IMR-90 (cell line): ENCODE measurements at regions not wholly inside any gene's neighbourhood (a gene's known extent, or its start where the extent isn't known, plus 50 kb on each side); places are given as distances from the start of the nearest gene placed in this dataset.

Experiments
- ATAC-seq: fragments of 200-7000 bp; cut with Tn5 transposase; 2 replicates; pipeline ENCODE4 v1.9.1; 2020; ENCODE audit warnings: low read depth, mild to moderate bottlenecking, moderate library complexity
- BruUV-seq: library from RNA; stranded (reverse); fragments of 400-500 nt; replicated peaks from 2 replicates; lab custom pipeline; 2021; lab: Mats Ljungman, UMichigan
- CTCF ChIA-PET: fragments of 300-600 bp; formaldehyde crosslinking; extraction: SDS; loops from one replicate; lab custom pipeline; 2021; ENCODE audit warnings: antibody characterized with exemption; lab: Yijun Ruan, JAX
- POLR2A ChIA-PET: fragments of 300-600 bp; sonication (Branson Sonifier 250); formaldehyde crosslinking; loops from one replicate; lab custom pipeline; 2022; ENCODE audit warnings: antibody characterized with exemption; ENCODE audit not compliant: unreplicated experiment; lab: Charles Lee
- DNase-seq: peaks from one replicate; pipeline ENCODE4 v3.0.0; 2013
- H2AFZ ChIP-seq: replicated peaks from 2 replicates; pipeline ENCODE3; 2013; ENCODE audit warnings: low read length, mild to moderate bottlenecking; ENCODE audit not compliant: poor library complexity
- H2AK5ac ChIP-seq: 2 replicates; pipeline ENCODE4 v1.6.1; 2013; ENCODE audit warnings: low read depth, low read length, inconsistent platforms
- H2AK9ac ChIP-seq: replicated peaks from 2 replicates; pipeline ENCODE3; 2013; ENCODE audit warnings: mild to moderate bottlenecking, low read depth, low read length, moderate library complexity; ENCODE audit not compliant: poor library complexity
- H2BK120ac ChIP-seq: 2 replicates; pipeline ENCODE4 v1.6.1; 2013; ENCODE audit warnings: low read depth, low read length, inconsistent platforms
- H2BK15ac ChIP-seq: 3 replicates; pipeline ENCODE4 v1.6.1; 2013; ENCODE audit warnings: low read depth, low read length, inconsistent platforms
- H2BK20ac ChIP-seq: 2 replicates; pipeline ENCODE4 v1.6.1; 2013; ENCODE audit warnings: low read depth, mild to moderate bottlenecking, inconsistent platforms, low read length, moderate library complexity
- H2BK5ac ChIP-seq: 2 replicates; pipeline ENCODE4 v1.6.1; 2013; ENCODE audit warnings: mild to moderate bottlenecking, low read depth, low read length, inconsistent platforms; ENCODE audit not compliant: poor library complexity, severe bottlenecking
- H3K14ac ChIP-seq: replicated peaks from 2 replicates; pipeline ENCODE4 v1.6.1; 2013; ENCODE audit warnings: low read depth, low read length, inconsistent platforms
- H3K18ac ChIP-seq: 2 replicates; pipeline ENCODE4 v1.6.1; 2013; ENCODE audit warnings: low read depth, low read length, control low read depth
- H3K23ac ChIP-seq: 2 replicates; pipeline ENCODE4 v1.6.1; 2013; ENCODE audit warnings: low read depth, low read length, inconsistent platforms
- H3K27ac ChIP-seq: 2 replicates; pipeline ENCODE4 v1.5.1; 2013; ENCODE audit warnings: mild to moderate bottlenecking, control low read depth, low read length; ENCODE audit not compliant: insufficient read depth
- H3K27me3 ChIP-seq: 2 replicates; pipeline ENCODE4 v1.6.1; 2013; ENCODE audit warnings: low read length; ENCODE audit not compliant: control insufficient read depth, insufficient read depth
- H3K36me3 ChIP-seq: 2 replicates; pipeline ENCODE4 v1.6.1; 2013; ENCODE audit warnings: low read length, mixed read lengths; ENCODE audit not compliant: control insufficient read depth, insufficient read depth
- H3K4ac ChIP-seq: 2 replicates; pipeline ENCODE4 v1.6.1; 2013; ENCODE audit warnings: low read depth, low read length, inconsistent platforms
- H3K4me1 ChIP-seq: 2 replicates; pipeline ENCODE4 v1.6.1; 2013; ENCODE audit warnings: low read length, mixed read lengths; ENCODE audit not compliant: control insufficient read depth, insufficient read depth
- H3K4me2 ChIP-seq: 2 replicates; pipeline ENCODE4 v1.6.1; 2013; ENCODE audit warnings: low read depth, mild to moderate bottlenecking, control low read depth, low read length, moderate library complexity
- H3K4me3 ChIP-seq: 2 replicates; pipeline ENCODE4 v1.5.1; 2013; ENCODE audit warnings: low read depth, mild to moderate bottlenecking, control low read depth, low read length, moderate library complexity; ENCODE audit not compliant: insufficient read depth
- H3K56ac ChIP-seq: 2 replicates; pipeline ENCODE4 v1.6.1; 2013; ENCODE audit warnings: low read length, inconsistent platforms; ENCODE audit not compliant: insufficient read depth; ENCODE audit errors: extremely low read depth
- H3K79me1 ChIP-seq, 2 experiments: 2 replicates each; pipeline ENCODE4 v1.6.1; 2013; ENCODE audit warnings: low read length in 2 of 2, inconsistent platforms in 1 of 2, low read depth in 1 of 2
- H3K9ac ChIP-seq: 2 replicates; pipeline ENCODE4 v1.6.1; 2013; ENCODE audit warnings: low read depth, low read length, control low read depth
- H3K9me1 ChIP-seq: 2 replicates; pipeline ENCODE4 v1.6.1; 2013; ENCODE audit warnings: low read length, inconsistent platforms; ENCODE audit not compliant: insufficient read depth
- H3K9me3 ChIP-seq: 2 replicates; pipeline ENCODE4 v1.6.1; 2013; ENCODE audit warnings: low read length; ENCODE audit not compliant: control insufficient read depth, insufficient read depth
- H4K20me1 ChIP-seq: 2 replicates; pipeline ENCODE4 v1.6.1; 2013; ENCODE audit warnings: low read length, inconsistent platforms; ENCODE audit not compliant: insufficient read depth
- H4K5ac ChIP-seq: 2 replicates; pipeline ENCODE4 v1.6.1; 2013; ENCODE audit warnings: mild to moderate bottlenecking, low read depth, low read length, control low read depth
- H4K8ac ChIP-seq, 2 experiments: 2 replicates each; pipeline ENCODE4 v1.6.1; 2013; ENCODE audit warnings: low read depth in 2 of 2, low read length in 2 of 2, control low read depth in 1 of 2, inconsistent platforms in 1 of 2
- H4K91ac ChIP-seq: 2 replicates; pipeline ENCODE4 v1.6.1; 2013; ENCODE audit warnings: low read depth, low read length, inconsistent platforms; ENCODE audit not compliant: insufficient read depth
- BHLHE40 ChIP-seq: fragments of 150-350 bp; IDR thresholded peaks from 2 replicates; pipeline ENCODE4 v1.6.1; 2016; ENCODE audit warnings: mild to moderate bottlenecking, low read depth, low read length
- CEBPB ChIP-seq: IDR thresholded peaks from 2 replicates; pipeline ENCODE4 v1.6.1; 2012; ENCODE audit warnings: low read depth, low read length, improper control_type of control experiment
- CHD1 ChIP-seq: IDR thresholded peaks from 2 replicates; pipeline ENCODE4 v1.6.1; 2012; ENCODE audit warnings: low read depth, low read length, improper control_type of control experiment
- CTCF ChIP-seq: conservative IDR thresholded peaks from 2 replicates; pipeline ENCODE4 v1.5.1; 2012; ENCODE audit warnings: mild to moderate bottlenecking, low read depth, low read length, improper control_type of control experiment
- ELK1 ChIP-seq: fragments of 150-350 bp; IDR thresholded peaks from 2 replicates; pipeline ENCODE4 v1.6.1; 2016; ENCODE audit warnings: low read depth, mild to moderate bottlenecking, low read length, moderate library complexity, borderline replicate concordance
- FOS ChIP-seq: fragments of 150-350 bp; IDR thresholded peaks from 2 replicates; pipeline ENCODE4 v1.6.1; 2016; ENCODE audit warnings: low read depth, low read length
- MAFK ChIP-seq: IDR thresholded peaks from 2 replicates; pipeline ENCODE4 v1.6.1; 2012; ENCODE audit warnings: low read depth, low read length, improper control_type of control experiment
- MAZ ChIP-seq: IDR thresholded peaks from 2 replicates; pipeline ENCODE4 v1.6.1; 2012; ENCODE audit warnings: low read depth, mild to moderate bottlenecking, low read length, improper control_type of control experiment, moderate library complexity, borderline replicate concordance
- MXI1 ChIP-seq: IDR thresholded peaks from 2 replicates; pipeline ENCODE4 v1.6.1; 2012; ENCODE audit warnings: low read depth, mild to moderate bottlenecking, low read length, moderate library complexity, borderline replicate concordance
- NFE2L2 ChIP-seq: fragments of 150-350 bp; IDR thresholded peaks from 2 replicates; pipeline ENCODE4 v1.6.1; 2016; ENCODE audit warnings: low read depth, mild to moderate bottlenecking, low read length
- POLR2A ChIP-seq: IDR thresholded peaks from 2 replicates; pipeline ENCODE4 v1.6.1; 2012; ENCODE audit warnings: mild to moderate bottlenecking, low read depth, low read length
- RAD21 ChIP-seq: IDR thresholded peaks from 2 replicates; pipeline ENCODE4 v1.6.1; 2012; ENCODE audit warnings: low read length, improper control_type of control experiment
- RCOR1 ChIP-seq: IDR thresholded peaks from 2 replicates; pipeline ENCODE4 v1.6.1; 2012; ENCODE audit warnings: mild to moderate bottlenecking, low read length, improper control_type of control experiment; ENCODE audit not compliant: insufficient replicate concordance
- RFX5 ChIP-seq: IDR thresholded peaks from 2 replicates; pipeline ENCODE4 v1.8.0; 2012; ENCODE audit warnings: low read depth, mild to moderate bottlenecking, low read length, moderate library complexity
- SMC3 ChIP-seq: fragments of 150-350 bp; IDR thresholded peaks from 2 replicates; pipeline ENCODE4 v1.6.1; 2016; ENCODE audit warnings: low read depth, mild to moderate bottlenecking, antibody characterized with exemption, low read length, moderate library complexity
- USF2 ChIP-seq: fragments of 150-350 bp; IDR thresholded peaks from 2 replicates; pipeline ENCODE4 v1.6.1; 2017; ENCODE audit warnings: mild to moderate bottlenecking, antibody characterized with exemption, low read length, low read depth
- WGBS, 2 experiments: methylation state at CpG; one replicate each; pipeline versions ENCODE4 v1.1.5 to v1.1.7; 2013; ENCODE audit warnings: missing lambda C conversion rate in 2 of 2; ENCODE audit not compliant: insufficient read length in 1 of 2; ENCODE audit errors: extremely low coverage in 2 of 2; 5-methylcytosine and 5-hydroxymethylcytosine counted together
- dilution Hi-C: fragments of 300-500 bp; cut with HindIII; formaldehyde crosslinking; loops from one replicate; pipeline ENCODE4 v1.14.3; 2018; ENCODE audit warnings: low sequenced_read_pairs; ENCODE audit not compliant: unreplicated experiment
- in situ Hi-C: fragments of 300-500 bp; cut with MboI; formaldehyde crosslinking; loops from 3 replicates; pipeline ENCODE4 v1.14.3; 2019; ENCODE audit warnings: low sequenced_read_pairs, inconsistent platforms, mixed read lengths
- intact Hi-C: fragments of 100-400 bp; cut with micrococcal nuclease; formaldehyde crosslinking; loops from 2 replicates; pipeline ENCODE4 v1.10.0; 2022

GRCh38 chr6:139500977-139501376 is 126.5 kb upstream of the CITED2 start:
- H3K4me3 ChIP-seq = no peak overlapping the region
- dilution Hi-C loops = no loop called here
- intact Hi-C loops = no loop called here
- no peaks in the 10 kb centered on the region for H3K36me3 ChIP-seq
- in situ Hi-C loops = no loop called here
- no CpG with 5 or more reads among the region's 1 CpG for WGBS, 2 experiments
- no peaks in the 10 kb centered on the region for H3K27me3 ChIP-seq
- no peak for ATAC-seq
- H2BK120ac ChIP-seq = no peak overlapping the region
- H2BK20ac ChIP-seq = no peak overlapping the region
- H2BK15ac ChIP-seq = no peak overlapping the region
- H3K18ac ChIP-seq = no peak overlapping the region
- H3K14ac ChIP-seq = no peak overlapping the region
- BruUV-seq = no TSS peak
- no peak overlapping the region for H3K4me2 ChIP-seq
- no peak overlapping the region for H2BK5ac ChIP-seq
- H4K5ac ChIP-seq = no peak overlapping the region
- no peak overlapping the region for H2AFZ ChIP-seq
- H3K23ac ChIP-seq = no peak overlapping the region
- H3K9me1 ChIP-seq = no peaks in the 10 kb centered on the region
- no peak for TF ChIP-seq CEBPB
- TF ChIP-seq SMC3 = no peak
- TF ChIP-seq MXI1 = no peak
- no peak for TF ChIP-seq CTCF
- TF ChIP-seq CHD1 = no peak
- TF ChIP-seq MAFK = no peak
- no peak for TF ChIP-seq RFX5
- no peak for TF ChIP-seq FOS
- TF ChIP-seq RCOR1 = no peak
- TF ChIP-seq USF2 = no peak
- TF ChIP-seq ELK1 = no peak
- no peak for TF ChIP-seq RAD21
- no peak for TF ChIP-seq MAZ
- no peak for TF ChIP-seq BHLHE40
- TF ChIP-seq POLR2A = no peak
- TF ChIP-seq NFE2L2 = no peak
- ChIA-PET CTCF (no interaction called here), POLR2A (no interaction called here)
- H3K4me1 ChIP-seq = no peaks in the 10 kb centered on the region
- H2AK9ac ChIP-seq = no peak overlapping the region
- H2AK5ac ChIP-seq = no peak overlapping the region
- H4K20me1 ChIP-seq = no peaks in the 10 kb centered on the region
- no peaks in the 10 kb centered on the region; the same call in 1 of the 2 replicates for H3K9me3 ChIP-seq
- no peak overlapping the region for H4K91ac ChIP-seq
- H4K8ac ChIP-seq = no peak overlapping the region
- H3K27ac ChIP-seq = no peak overlapping the region
- DNase-seq = peak; percentile 19
- no peak overlapping the region for H3K4ac ChIP-seq
- no peaks in the 10 kb centered on the region for H3K79me1 ChIP-seq
- H3K56ac ChIP-seq = no peak overlapping the region
- no peak overlapping the region for H3K9ac ChIP-seq
